ENCODE measurements at regions not wholly inside any gene's neighbourhood (a gene's known extent, or its start where the extent isn't known, plus 50 kb on each side); places are given as distances from the start of the nearest gene placed in this dataset.

DNA sequence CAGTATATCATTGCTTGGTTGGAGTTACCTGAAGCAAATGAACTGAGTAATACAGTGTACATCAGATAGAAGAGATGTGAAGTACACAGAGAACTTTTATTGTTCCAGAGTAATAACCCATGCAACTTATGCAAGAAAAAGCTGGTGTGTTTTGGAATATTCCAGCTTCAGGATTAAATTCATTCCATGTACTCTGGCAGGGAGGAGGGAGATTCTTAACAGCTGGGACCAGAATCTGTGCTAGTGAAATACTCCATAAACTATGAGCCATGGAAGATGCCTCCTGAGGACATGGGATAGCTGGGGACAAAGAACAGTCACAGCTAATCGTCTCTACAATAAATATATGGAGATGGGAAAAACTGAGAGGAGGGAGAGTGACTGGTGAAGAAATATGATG is 101.6 kb upstream of the OTUD4 start:
- WGBS = 79% methylated on average over 1 of the region's 1 CpG

DNA sequence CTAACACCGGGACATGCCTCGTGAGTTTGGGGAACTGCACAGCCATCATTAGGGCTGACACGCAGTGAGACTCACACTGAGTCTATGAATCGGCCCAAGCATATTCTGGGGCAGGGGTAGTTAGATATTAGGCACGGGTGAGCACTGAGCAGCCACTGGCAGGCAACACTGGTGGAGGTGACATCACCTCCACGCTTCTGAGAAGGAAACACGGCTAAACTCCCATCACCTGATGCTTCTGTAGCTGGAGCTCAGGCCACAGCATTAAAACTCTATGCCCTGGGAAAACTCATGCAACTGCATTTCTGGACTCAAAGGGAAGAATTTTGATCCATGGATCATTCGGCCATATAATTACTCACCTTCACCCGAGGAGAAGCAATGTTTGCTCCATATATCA is 100.8 kb upstream of the OTUD4 start:
- intact Hi-C loops (cut with DNase I) = no loop called here
- Histone ChIP-seq H3K27ac (replicated peaks in 1 of 4) (no peak overlapping the region), H3K4me3 (no peak overlapping the region), H3K36me3 (no peaks in the 10 kb centered on the region), H3K4me1 (peaks cover 21 to 27% (median 24%) of the 10 kb centered on the region in 4 donors), H3K9me3 (no peaks in the 10 kb centered on the region), H3K27me3 (no peaks in the 10 kb centered on the region)
- WGBS = 90% methylated on average over 9 of the region's 9 CpGs
- no peak for DNase-seq (ENCODE audit: extremely low spot score)
- TF ChIP-seq POLR2A (IDR thresholded peaks at IDR 0.05; ENCODE audit: low read depth) (no peak), POLR2AphosphoS5 (IDR thresholded peaks at IDR 0.05) (no peak), EP300 (IDR thresholded peaks at IDR 0.05) (no peak)
- TF ChIP-seq, protein P1, sequence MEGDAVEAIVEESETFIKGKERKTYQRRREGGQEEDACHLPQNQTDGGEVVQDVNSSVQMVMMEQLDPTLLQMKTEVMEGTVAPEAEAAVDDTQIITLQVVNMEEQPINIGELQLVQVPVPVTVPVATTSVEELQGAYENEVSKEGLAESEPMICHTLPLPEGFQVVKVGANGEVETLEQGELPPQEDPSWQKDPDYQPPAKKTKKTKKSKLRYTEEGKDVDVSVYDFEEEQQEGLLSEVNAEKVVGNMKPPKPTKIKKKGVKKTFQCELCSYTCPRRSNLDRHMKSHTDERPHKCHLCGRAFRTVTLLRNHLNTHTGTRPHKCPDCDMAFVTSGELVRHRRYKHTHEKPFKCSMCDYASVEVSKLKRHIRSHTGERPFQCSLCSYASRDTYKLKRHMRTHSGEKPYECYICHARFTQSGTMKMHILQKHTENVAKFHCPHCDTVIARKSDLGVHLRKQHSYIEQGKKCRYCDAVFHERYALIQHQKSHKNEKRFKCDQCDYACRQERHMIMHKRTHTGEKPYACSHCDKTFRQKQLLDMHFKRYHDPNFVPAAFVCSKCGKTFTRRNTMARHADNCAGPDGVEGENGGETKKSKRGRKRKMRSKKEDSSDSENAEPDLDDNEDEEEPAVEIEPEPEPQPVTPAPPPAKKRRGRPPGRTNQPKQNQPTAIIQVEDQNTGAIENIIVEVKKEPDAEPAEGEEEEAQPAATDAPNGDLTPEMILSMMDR (IDR thresholded peaks at IDR 0.05) = no peak

More for the DNA sequence above, 101.6 kb upstream of the OTUD4 start:
- Histone ChIP-seq H3K4me3 (no peak overlapping the region), H3K9me3 (no peaks in the 10 kb centered on the region), H3K4me1 (peaks cover 21 to 27% (median 24%) of the 10 kb centered on the region in 4 donors), H3K27me3 (no peaks in the 10 kb centered on the region), H3K36me3 (no peaks in the 10 kb centered on the region), H3K27ac (replicated peaks in 1 of 4) (no peak overlapping the region)
- no peak for DNase-seq (ENCODE audit: extremely low spot score)
- intact Hi-C loops (cut with DNase I) = no loop called here
- no peak for TF ChIP-seq EP300 (IDR thresholded peaks at IDR 0.05)
- no peak for TF ChIP-seq POLR2AphosphoS5 (IDR thresholded peaks at IDR 0.05)
- TF ChIP-seq, protein P1 (IDR thresholded peaks at IDR 0.05) = no peak
- no peak for TF ChIP-seq POLR2A (IDR thresholded peaks at IDR 0.05; ENCODE audit: low read depth)

DNA sequence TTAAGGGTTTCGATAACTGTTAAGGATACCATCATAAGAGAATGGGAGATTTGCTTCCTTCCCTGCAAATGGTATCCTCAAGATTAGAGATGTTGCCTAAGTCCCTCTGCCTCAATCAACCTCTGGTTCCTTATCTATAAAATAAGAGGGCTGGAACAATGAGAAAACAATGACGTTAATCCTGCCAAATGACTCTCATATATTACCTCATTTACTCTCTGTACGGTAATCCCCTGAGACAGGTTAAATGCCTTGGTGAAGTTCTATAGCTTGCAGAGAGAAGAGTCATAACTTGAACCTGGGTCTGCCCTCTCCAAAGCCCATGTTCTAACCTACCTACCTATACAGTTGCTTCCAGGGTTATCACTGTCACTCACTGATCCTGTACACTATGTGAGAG is 100.2 kb upstream of the OTUD4 start:
- TF ChIP-seq EP300 (IDR thresholded peaks at IDR 0.05) (no peak), POLR2AphosphoS5 (IDR thresholded peaks at IDR 0.05) (no peak), POLR2A (IDR thresholded peaks at IDR 0.05; ENCODE audit: low read depth) (no peak)
- TF ChIP-seq, protein P1 (IDR thresholded peaks at IDR 0.05) = no peak
- Histone ChIP-seq H3K27ac (replicated peaks in 1 of 4) (no peak overlapping the region), H3K36me3 (no peaks in the 10 kb centered on the region), H3K4me3 (no peak overlapping the region), H3K9me3 (no peaks in the 10 kb centered on the region), H3K4me1 (peaks cover 21 to 27% (median 24%) of the 10 kb centered on the region in 4 donors), H3K27me3 (no peaks in the 10 kb centered on the region)
- intact Hi-C loops (cut with DNase I) = no loop called here
- WGBS = 80% methylated on average over 3 of the region's 3 CpGs
- DNase-seq (ENCODE audit: extremely low spot score) = no peak

DNA sequence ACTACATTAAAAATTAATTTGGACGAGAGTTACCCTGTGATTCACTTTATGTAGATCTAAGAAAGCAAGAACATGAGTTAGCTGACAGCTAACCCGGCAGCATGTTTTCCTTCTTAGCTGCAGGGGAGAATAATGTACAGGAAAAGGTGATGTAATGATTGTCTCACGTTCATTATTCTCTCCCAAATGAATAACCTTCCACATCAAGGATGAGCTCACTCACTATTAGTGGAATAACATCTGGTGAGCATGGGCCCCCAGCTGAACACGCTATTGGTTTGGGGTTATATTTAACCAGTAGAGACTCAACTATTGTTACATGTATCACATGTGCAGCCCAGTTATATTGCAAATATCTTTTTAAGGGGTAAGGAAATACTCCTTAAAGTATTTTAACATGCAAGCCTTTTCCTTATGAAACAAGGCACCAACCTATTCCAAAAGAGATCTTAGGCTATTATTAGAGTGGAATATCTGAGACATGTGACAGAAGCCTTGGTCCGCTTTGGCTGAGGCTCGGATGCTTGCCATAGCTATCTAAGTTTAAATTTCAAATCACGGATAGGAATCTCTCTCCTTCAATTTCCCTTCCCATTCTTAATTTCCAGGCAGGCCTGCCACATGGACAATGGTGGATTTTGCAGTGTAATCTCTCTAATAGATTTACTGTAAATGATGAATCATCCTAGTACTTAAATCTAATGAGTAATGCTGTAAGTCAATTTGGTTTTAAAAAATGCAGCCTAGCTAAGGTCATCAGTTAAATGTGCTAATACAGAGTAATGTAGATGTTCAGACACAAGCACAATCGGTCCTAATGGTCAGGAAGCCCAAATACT is 99.0 kb upstream of the OTUD4 start:
- DNase-seq (ENCODE audit: extremely low spot score) = no peak
- 24% methylated on average over 8 of the region's 8 CpGs for WGBS
- Histone ChIP-seq H3K9me3 (no peaks in the 10 kb centered on the region), H3K27ac (replicated peaks in 1 of 4) (peak overlapping the region; percentile 29 to 78 (median 59)), H3K4me1 (peaks cover 21 to 27% (median 24%) of the 10 kb centered on the region in 4 donors), H3K4me3 (no peak overlapping the region), H3K36me3 (no peaks in the 10 kb centered on the region), H3K27me3 (no peaks in the 10 kb centered on the region)
- TF ChIP-seq, protein P1 (IDR thresholded peaks at IDR 0.05) = no peak
- TF ChIP-seq EP300 (IDR thresholded peaks at IDR 0.05) = no peak
- TF ChIP-seq POLR2A (IDR thresholded peaks at IDR 0.05; ENCODE audit: low read depth) = no peak
- TF ChIP-seq POLR2AphosphoS5 (IDR thresholded peaks at IDR 0.05) = no peak
- intact Hi-C loops (cut with DNase I) = no loop called here
